WTC11 (cell line): ENCODE measurements at regions not wholly inside any gene's neighbourhood (a gene's known extent, or its start where the extent isn't known, plus 50 kb on each side); places are given as distances from the start of the nearest gene placed in this dataset.

Experiments
- ATAC-seq: fragments of 200-7000 bp; cut with Tn5 transposase; 2 replicates; pipeline ENCODE4 v1.10.0; 2021; ENCODE audit warnings: mild to moderate bottlenecking, moderate library complexity
- CTCF ChIA-PET: fragments of 300-600 bp; sonication (Branson Sonifier 250); formaldehyde crosslinking; loops from one replicate; lab custom pipeline; 2021; ENCODE audit warnings: antibody characterized with exemption; lab: Charles Lee
- POLR2A ChIA-PET: fragments of 350-600 bp; sonication (Branson Sonifier 250); formaldehyde crosslinking; loops from one replicate; lab custom pipeline; 2021; ENCODE audit warnings: antibody characterized with exemption; lab: Charles Lee
- DNase-seq: peaks from one replicate; pipeline ENCODE4 v3.0.0; 2021; ENCODE audit warnings: low spot score
- H3K27ac Mint-ChIP-seq: 2 replicates; pipeline ENCODE4 v1.8.0; 2021; ENCODE audit warnings: mixed read lengths
- H3K27me3 Mint-ChIP-seq: 2 replicates; pipeline ENCODE4 v1.8.0; 2021; ENCODE audit warnings: low read depth, mild to moderate bottlenecking, moderate library complexity, mixed read lengths
- H3K36me3 Mint-ChIP-seq: 2 replicates; pipeline ENCODE4 v1.8.0; 2021; ENCODE audit warnings: mixed read lengths
- H3K4me1 Mint-ChIP-seq: 2 replicates; pipeline ENCODE4 v1.8.0; 2022; ENCODE audit warnings: mixed read lengths
- H3K4me3 Mint-ChIP-seq: 2 replicates; pipeline ENCODE4 v1.8.0; 2021; ENCODE audit warnings: mild to moderate bottlenecking, moderate library complexity, mixed read lengths
- H3K9me3 Mint-ChIP-seq: 2 replicates; pipeline ENCODE4 v1.8.0; 2021; ENCODE audit warnings: mixed read lengths
- IRF1 ChIP-seq: sonication (generic); formaldehyde crosslinking; IDR thresholded peaks from 2 replicates; pipeline ENCODE4 v1.8.0; 2023; ENCODE audit warnings: missing genetic modification reagents
- NFATC4 ChIP-seq: fragments of 250-450 bp; sonication (Bioruptor Pico); IDR thresholded peaks from 2 replicates; pipeline ENCODE4 v1.9.0; 2021; ENCODE audit warnings: mild to moderate bottlenecking
- NR3C1 ChIP-seq: sonication (generic); formaldehyde crosslinking; conservative IDR thresholded peaks from 2 replicates; pipeline ENCODE4 v1.8.1; 2023; ENCODE audit warnings: low read depth, mild to moderate bottlenecking, missing genetic modification reagents
- PRDM15 ChIP-seq: sonication (generic); formaldehyde crosslinking; IDR thresholded peaks from 2 replicates; pipeline ENCODE4 v1.8.0; 2022; ENCODE audit warnings: missing genetic modification reagents
- SMAD3 ChIP-seq: sonication (generic); formaldehyde crosslinking; IDR thresholded peaks from 2 replicates; pipeline ENCODE4 v1.8.0; 2022; ENCODE audit warnings: missing genetic modification reagents, mild to moderate bottlenecking, borderline replicate concordance
- ZNF423 ChIP-seq: fragments of 250-450 bp; sonication (Bioruptor Pico); IDR thresholded peaks from 2 replicates; pipeline ENCODE4 v2.1.2; 2022; ENCODE audit warnings: mild to moderate bottlenecking, moderate library complexity
- ZNF425 ChIP-seq: fragments of 250-450 bp; sonication (Bioruptor Pico); conservative IDR thresholded peaks from 2 replicates; pipeline ENCODE4 v1.9.0; 2021; ENCODE audit warnings: mild to moderate bottlenecking
- ZSCAN18 ChIP-seq: fragments of 250-450 bp; sonication (Bioruptor Pico); IDR thresholded peaks from 2 replicates; pipeline ENCODE4 v2.1.2; 2022; ENCODE audit warnings: mild to moderate bottlenecking, moderate library complexity
- TF ChIP-seq, protein P1 (sequence below): sonication (generic); formaldehyde crosslinking; IDR thresholded peaks from 2 replicates; pipeline ENCODE4 v1.8.0; 2022; ENCODE audit warnings: mild to moderate bottlenecking, missing genetic modification reagents

- H3K27me3 Mint-ChIP-seq, result peaks cover 27% of the 10 kb centered on the region
Observed at GRCh38 chr4:3851211-3851610, 85.0 kb downstream of the ADRA2C start.

More at GRCh38 chr4:3851211-3851610, 85.0 kb downstream of the ADRA2C start:
- ATAC-seq, result peak; percentile 70
- Mint-ChIP-seq H3K4me1 (peaks cover 51% of the 10 kb centered on the region), H3K27ac (peak overlapping the region; percentile 22), H3K9me3 (peaks cover 24% of the 10 kb centered on the region), H3K36me3 (peaks cover 19% of the 10 kb centered on the region), H3K4me3 (no peak overlapping the region)
- POLR2A ChIA-PET, result interaction anchor here (0.9 kb wide), 1 partner anchor 14 kb away, joined by 3 read pairs; no protein-coding TSS in a partner anchor
- TF ChIP-seq IRF1 (CRISPR knock-in tag) (no peak), NFATC4 (no peak), ZSCAN18 (CRISPR knock-in tag) (no peak), ZNF423 (no peak), SMAD3 (no peak), PRDM15 (CRISPR knock-in tag) (no peak), NR3C1 (CRISPR knock-in tag) (no peak), ZNF425 (no peak)
- TF ChIP-seq, protein P1, sequence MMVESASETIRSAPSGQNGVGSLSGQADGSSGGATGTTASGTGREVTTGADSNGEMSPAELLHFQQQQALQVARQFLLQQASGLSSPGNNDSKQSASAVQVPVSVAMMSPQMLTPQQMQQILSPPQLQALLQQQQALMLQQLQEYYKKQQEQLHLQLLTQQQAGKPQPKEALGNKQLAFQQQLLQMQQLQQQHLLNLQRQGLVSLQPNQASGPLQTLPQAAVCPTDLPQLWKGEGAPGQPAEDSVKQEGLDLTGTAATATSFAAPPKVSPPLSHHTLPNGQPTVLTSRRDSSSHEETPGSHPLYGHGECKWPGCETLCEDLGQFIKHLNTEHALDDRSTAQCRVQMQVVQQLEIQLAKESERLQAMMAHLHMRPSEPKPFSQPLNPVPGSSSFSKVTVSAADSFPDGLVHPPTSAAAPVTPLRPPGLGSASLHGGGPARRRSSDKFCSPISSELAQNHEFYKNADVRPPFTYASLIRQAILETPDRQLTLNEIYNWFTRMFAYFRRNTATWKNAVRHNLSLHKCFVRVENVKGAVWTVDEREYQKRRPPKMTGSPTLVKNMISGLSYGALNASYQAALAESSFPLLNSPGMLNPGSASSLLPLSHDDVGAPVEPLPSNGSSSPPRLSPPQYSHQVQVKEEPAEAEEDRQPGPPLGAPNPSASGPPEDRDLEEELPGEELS, result no peak
- CTCF ChIA-PET, result interaction anchor here (0.7 to 2.7 kb wide), 8 partner anchors 11 to 371 kb away, joined by 3 to 12 read pairs (median 6); no protein-coding TSS in a partner anchor
- peak; percentile 63 for DNase-seq
